ENCODE measurements at regions not wholly inside any gene's neighbourhood (a gene's known extent, or its start where the extent isn't known, plus 50 kb on each side); places are given as distances from the start of the nearest gene placed in this dataset.

GRCh38 chr6:147716434-147716833 is 207.9 kb downstream of the SAMD5 start:
- no peak for DNase-seq (ENCODE audit: low read depth)

- DNase-seq (ENCODE audit: low read depth) = no peak
These were observed 209.5 kb downstream of the SAMD5 start for GRCh38 chr6:147717991-147718390.

GRCh38 chr6:147722158-147722557 is 213.7 kb downstream of the SAMD5 start:
- DNase-seq (ENCODE audit: low read depth) = no peak

GRCh38 chr6:147724454-147724853 is 216.0 kb downstream of the SAMD5 start:
- no peak for DNase-seq (ENCODE audit: low read depth)

- DNase-seq (ENCODE audit: low read depth) = no peak
These were observed 217.9 kb downstream of the SAMD5 start for GRCh38 chr6:147726342-147726741.

- DNase-seq (ENCODE audit: low read depth) = no peak
These were observed 220.4 kb downstream of the SAMD5 start for GRCh38 chr6:147728903-147729302.

GRCh38 chr6:147733686-147734085 is 225.2 kb downstream of the SAMD5 start:
- DNase-seq (ENCODE audit: low read depth) = no peak

GRCh38 chr6:147734151-147734550 is 225.7 kb downstream of the SAMD5 start:
- no peak for DNase-seq (ENCODE audit: low read depth)

GRCh38 chr6:147735924-147736323 is 227.4 kb downstream of the SAMD5 start:
- DNase-seq (ENCODE audit: low read depth) = no peak

- no peak for DNase-seq (ENCODE audit: low read depth)
These were observed 228.6 kb downstream of the SAMD5 start for GRCh38 chr6:147737115-147737514.

- no peak for DNase-seq (ENCODE audit: low read depth)
These were observed 229.6 kb downstream of the SAMD5 start for GRCh38 chr6:147738099-147738498.

GRCh38 chr6:147738516-147739162 is 230.1 kb downstream of the SAMD5 start:
- no peak for DNase-seq (ENCODE audit: low read depth)

- no peak for DNase-seq (ENCODE audit: low read depth)
These were observed 231.8 kb downstream of the SAMD5 start for GRCh38 chr6:147740326-147740725.

- DNase-seq (ENCODE audit: low read depth) = no peak
These were observed 232.4 kb downstream of the SAMD5 start for GRCh38 chr6:147740916-147741315.

- DNase-seq (ENCODE audit: low read depth) = no peak
These were observed 232.9 kb downstream of the SAMD5 start for GRCh38 chr6:147741389-147741788.

GRCh38 chr6:147742440-147742839 is 233.9 kb downstream of the SAMD5 start:
- no peak for DNase-seq (ENCODE audit: low read depth)

- DNase-seq (ENCODE audit: low read depth) = no peak
These were observed 235.5 kb downstream of the SAMD5 start for GRCh38 chr6:147744012-147744411.

GRCh38 chr6:147749331-147749730 is 240.8 kb downstream of the SAMD5 start:
- no peak for DNase-seq (ENCODE audit: low read depth)

- DNase-seq (ENCODE audit: low read depth) = no peak
These were observed 241.9 kb downstream of the SAMD5 start for GRCh38 chr6:147750413-147750812.

GRCh38 chr6:147751232-147751631 is 242.7 kb downstream of the SAMD5 start:
- no peak for DNase-seq (ENCODE audit: low read depth)

GRCh38 chr6:147752689-147753403 is 244.4 kb downstream of the SAMD5 start:
- DNase-seq (ENCODE audit: low read depth) = no peak

GRCh38 chr6:147755999-147756398 is 247.5 kb downstream of the SAMD5 start:
- DNase-seq (ENCODE audit: low read depth) = no peak

- no peak for DNase-seq (ENCODE audit: low read depth)
These were observed 248.4 kb downstream of the SAMD5 start for GRCh38 chr6:147756891-147757290.

GRCh38 chr6:147757291-147757690 is 248.8 kb downstream of the SAMD5 start:
- no peak for DNase-seq (ENCODE audit: low read depth)
